ENCODE measurements at regions not wholly inside any gene's neighbourhood (a gene's known extent, or its start where the extent isn't known, plus 50 kb on each side); places are given as distances from the start of the nearest gene placed in this dataset.

GRCh38 chr5:125549322-125549911, 803.0 kb upstream of the ZNF608 start:
- peak; percentile 18 for DNase-seq

- DNase-seq: no peak
Measured at GRCh38 chr5:125550274-125550673, 803.8 kb upstream of the ZNF608 start.

DNA sequence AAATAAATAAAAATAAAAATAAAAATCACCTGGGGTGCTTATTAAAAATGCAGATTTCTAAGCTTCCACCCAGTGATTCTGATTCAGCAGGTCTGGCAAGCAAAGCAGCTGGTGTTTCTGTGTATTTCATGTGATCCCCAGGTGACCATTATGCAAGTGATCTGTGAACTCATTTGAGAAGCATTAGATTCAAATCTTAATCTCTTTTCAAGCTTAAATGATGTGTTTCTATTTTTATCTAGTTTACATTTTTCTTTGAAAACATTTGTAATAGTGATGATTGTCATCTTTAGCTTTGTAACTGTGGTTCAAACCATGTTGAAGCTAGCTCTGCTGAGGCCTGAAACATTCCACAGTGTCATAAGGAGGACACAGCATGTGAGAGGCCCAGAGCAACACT, 804.8 kb upstream of the ZNF608 start:
- peak; percentile 2 for DNase-seq

GRCh38 chr5:125551797-125552196, 805.4 kb upstream of the ZNF608 start:
- DNase-seq: no peak

- no peak for DNase-seq
Measured at GRCh38 chr5:125552486-125552885, 806.0 kb upstream of the ZNF608 start.

DNA sequence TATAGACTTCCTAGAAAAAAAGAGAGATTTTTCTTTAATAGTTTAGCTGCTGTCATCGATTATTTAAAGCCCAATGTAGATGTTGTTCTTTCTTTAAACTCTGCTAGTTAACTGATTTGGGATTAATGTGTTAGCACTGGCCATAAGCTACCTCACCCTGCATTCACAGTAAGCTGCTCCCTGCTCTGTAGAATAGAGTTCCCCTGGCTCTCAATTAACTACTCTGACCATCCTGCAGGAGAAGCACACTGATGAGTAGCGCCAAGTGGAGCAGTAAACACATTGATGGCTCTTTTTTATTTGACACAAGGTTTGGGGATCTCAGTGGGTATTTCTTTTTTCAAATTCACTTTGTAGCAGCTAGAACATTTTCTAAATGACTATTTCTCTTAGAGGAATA, 807.9 kb upstream of the ZNF608 start:
- no peak for DNase-seq

- DNase-seq: no peak
Measured at GRCh38 chr5:125555591-125555990, 809.2 kb upstream of the ZNF608 start.

- DNase-seq: no peak
Measured at GRCh38 chr5:125558016-125558415, 811.6 kb upstream of the ZNF608 start.

DNA sequence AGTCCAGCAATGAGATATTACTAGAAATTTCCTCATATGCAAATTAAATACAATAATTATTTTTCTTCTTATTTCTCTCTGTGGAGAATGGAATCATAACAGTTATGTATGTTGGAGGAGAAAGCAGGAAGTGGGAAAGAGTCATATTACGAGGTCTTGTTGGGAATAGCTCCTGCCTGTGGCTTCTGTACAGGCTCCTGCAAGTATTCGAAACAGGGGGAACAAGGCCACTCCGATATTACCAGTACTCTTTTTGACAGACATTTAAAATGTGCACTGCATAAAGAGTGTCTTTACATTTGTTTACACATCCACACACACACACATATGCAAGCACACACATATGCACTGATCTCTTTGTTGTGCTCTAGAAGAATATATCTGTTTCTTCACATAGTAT, 812.0 kb upstream of the ZNF608 start:
- no peak for DNase-seq

DNA sequence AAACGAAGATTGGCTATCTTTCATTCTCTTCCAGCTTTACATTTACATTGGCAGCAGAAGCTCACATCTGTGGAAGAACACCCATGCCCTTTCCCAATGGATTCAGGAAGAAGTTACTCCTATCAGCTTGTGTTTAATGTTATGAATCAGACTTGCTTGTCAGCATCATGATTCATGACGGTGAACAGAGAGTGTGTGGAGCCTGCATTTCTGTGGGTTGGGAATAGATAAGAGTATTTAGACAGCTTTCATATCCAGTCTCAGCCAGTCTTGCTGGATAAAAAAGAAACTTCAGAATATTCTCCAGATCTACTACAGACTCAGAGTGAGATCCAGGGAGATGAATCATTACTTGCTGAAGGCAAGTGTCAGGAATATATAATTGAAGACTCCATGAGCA, 812.9 kb upstream of the ZNF608 start:
- DNase-seq: no peak

- no peak for DNase-seq
Measured at GRCh38 chr5:125560476-125561225, 814.2 kb upstream of the ZNF608 start.

GRCh38 chr5:125564317-125564975, 818.0 kb upstream of the ZNF608 start:
- DNase-seq: no peak

- DNase-seq: no peak
Measured at GRCh38 chr5:125574491-125575044, 828.1 kb upstream of the ZNF608 start.

DNA sequence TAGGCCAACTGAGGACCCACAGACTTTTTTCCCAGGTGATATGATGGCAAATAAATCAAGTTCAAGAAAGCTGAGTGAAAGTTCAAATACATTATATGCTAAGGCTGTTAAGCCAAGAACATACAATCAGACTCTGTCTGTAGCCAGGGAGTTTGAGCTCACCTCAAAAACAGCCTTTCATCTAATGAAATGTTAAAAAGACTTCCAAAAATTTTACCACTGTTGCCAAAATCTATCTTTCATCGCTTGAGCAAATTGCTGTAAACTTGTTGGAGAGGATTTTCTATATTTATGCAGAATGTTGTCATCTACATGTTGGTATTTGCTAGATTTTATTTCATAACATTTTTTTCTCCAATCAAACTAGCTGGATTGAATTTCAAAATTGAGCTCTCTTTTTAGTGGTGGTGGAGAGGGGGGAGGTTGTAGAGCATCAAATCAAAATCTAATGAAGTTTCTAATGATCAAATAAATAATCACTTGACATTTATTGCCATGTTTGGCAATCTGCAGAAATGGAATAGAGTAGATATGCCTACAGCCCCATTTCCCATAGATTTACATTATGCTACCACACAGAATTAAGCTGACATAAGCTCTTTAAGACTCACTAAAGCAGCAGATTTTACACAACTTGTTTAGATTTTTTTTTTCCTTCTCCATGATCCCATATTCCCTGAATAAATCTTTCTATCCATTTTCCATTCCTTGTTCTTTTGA, 828.9 kb upstream of the ZNF608 start:
- no peak for DNase-seq

DNA sequence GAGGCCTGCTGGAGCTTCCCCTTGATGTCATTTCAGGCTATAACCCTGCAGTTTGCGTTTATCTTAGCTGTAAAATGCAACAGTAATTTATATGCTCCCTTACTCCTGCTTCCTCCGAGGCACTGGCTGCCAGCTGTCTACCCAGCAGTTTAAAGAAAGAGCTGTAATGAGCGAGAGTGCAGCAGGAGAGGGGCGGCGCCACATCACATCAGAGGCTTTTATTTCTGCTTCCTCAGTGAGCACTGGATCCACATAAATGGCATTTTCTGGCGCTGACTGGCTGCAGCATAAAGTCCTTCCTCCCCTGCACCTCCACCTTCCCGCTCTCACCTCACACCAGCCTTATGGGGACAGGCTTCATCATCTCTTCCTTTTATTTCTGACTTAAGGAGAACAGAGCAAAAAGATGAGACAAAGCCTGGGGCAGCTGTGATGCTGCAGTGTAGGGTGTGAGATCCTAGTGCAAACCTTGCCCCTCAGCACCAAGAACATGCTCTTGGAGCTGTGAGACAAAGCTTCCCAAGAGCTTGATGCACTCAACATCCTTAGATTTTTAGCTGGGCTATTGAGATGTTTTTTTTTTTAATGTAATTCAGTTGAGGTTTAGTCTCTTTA, 829.6 kb upstream of the ZNF608 start:
- peak; percentile 79 for DNase-seq

DNA sequence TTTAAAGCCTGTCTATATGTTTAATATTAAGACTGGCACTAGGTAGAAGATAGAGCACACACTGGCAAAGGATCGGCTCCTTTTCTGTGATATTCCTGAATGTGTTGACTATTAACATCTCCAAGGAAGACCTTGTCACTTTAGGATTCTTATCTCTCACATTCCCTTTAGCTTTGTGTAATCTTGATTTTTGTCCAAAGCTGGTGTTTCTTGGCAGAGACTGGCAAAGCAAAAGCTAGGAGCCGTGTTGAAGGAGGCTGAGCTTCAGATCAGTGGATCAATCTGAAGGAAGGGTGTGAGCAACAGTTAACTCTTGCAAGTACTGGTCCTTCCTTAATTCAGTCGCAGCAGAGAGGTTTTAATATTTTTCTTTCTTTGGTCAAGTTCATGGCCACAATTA, 830.4 kb upstream of the ZNF608 start:
- DNase-seq: no peak

- no peak for DNase-seq
Measured at GRCh38 chr5:125578551-125578950, 832.1 kb upstream of the ZNF608 start.

- DNase-seq: no peak
Measured at GRCh38 chr5:125579182-125579581, 832.7 kb upstream of the ZNF608 start.

DNA sequence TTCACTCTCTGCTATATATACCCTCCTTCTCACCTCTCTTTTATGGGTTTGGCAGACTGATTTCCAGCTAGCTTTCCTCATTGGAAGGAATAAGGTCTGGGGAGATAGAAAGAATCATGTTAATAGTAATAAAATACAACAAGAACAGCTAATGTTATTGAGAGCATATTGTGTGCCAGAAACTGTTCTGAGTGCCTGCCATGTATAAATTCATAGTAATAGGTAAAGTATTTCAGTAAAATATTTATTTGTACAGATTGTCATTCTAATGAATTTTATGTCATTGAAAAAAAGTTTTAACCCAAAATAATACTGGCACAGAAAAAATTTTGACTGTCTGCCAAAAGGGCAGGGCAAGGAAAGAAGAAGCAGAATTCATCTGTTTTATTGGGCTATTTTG, 834.9 kb upstream of the ZNF608 start:
- no peak for DNase-seq

DNA sequence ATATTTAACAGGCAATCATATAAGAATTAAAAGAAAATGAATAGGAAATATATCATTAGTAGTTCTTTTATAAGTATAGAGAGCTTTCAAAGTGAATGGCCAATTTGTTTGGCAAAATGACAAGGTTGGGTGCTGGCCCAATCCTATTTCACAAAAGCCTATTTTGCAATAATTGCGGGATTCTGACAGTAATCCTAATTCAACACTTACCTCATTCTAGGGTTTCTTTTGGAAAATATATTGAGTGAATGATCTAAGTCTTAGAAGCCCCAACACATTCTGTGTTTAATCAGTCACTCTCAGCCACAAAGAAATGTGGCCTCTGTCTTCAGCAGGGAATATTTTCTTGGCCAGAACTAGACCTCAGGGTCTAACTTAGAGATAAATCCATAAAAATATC, 835.9 kb upstream of the ZNF608 start:
- DNase-seq: no peak

GRCh38 chr5:125583321-125584139, 837.1 kb upstream of the ZNF608 start:
- peak; percentile 64 for DNase-seq

DNA sequence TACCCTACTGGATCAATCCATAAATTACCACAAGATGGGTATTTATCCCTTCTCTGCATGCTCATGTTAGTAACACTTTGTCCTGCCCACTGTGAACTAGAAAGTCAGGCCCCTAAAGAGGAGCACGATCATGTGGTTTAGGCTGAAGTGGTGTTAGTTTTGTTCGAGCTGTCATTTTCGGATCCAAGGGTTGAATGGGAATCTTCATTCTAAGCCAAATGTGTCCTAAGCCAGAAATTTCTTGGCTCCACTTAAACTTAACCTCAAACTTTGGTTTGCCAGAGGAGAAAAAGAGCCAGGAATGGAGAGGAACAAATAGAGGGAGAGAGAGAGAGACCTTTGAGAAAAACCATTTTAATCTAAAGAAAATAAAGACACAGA, 837.7 kb upstream of the ZNF608 start:
- no peak for DNase-seq

All from NCI-H2171 treated with DMSO at 0.1 percent for 48 hours (cell line).